ENCODE measurements at regions not wholly inside any gene's neighbourhood (a gene's known extent, or its start where the extent isn't known, plus 50 kb on each side); places are given as distances from the start of the nearest gene placed in this dataset.

DNA sequence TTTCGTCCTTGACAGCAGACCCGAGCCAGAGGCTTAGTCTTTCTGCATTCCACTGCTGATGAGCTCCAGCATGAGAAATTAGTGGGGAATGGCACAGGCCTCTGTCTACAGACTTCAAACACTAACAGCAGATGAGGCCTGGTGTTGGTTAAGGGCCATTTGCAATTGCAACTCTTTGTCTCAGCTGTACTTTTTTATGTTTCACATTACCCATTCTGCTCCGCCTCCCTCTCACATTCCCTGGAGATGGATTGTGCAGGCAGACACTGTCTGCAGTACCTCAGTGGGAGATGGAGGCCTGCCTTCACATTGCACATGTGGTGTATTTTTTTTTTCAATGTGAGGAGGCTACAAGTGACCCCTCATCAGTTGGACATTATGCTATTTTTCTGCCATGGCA, 370.2 kb downstream of the DUSP10 start:
- no peaks in the 10 kb centered on the region for H3K4me1 ChIP-seq (ENCODE audit: control insufficient read depth in 2 of 2, insufficient read depth in 1 of 2, low read depth in 1 of 2, low read length in 2 of 2)
- WGBS, 2 donors (ENCODE audit: extremely low coverage in 2 of 2, insufficient read length in 2 of 2, insufficient replicate concordance in 1 of 2): no CpG with 5 or more reads among the region's 3 CpGs

GRCh38 chr1:221373795-221374194, 368.1 kb downstream of the DUSP10 start:
- Histone ChIP-seq H4K91ac (ENCODE audit: low read depth, low read length, poor library complexity) (no peak overlapping the region), H3K9ac (ENCODE audit: low read depth, low read length, poor library complexity) (no peak overlapping the region), H2AK5ac (ENCODE audit: low read depth, low read length) (no peak overlapping the region), H2BK120ac (ENCODE audit: low read depth, low read length) (no peak overlapping the region), H3K4me2 (ENCODE audit: insufficient read depth, low read length, poor library complexity, severe bottlenecking) (no peak overlapping the region), H3K36me3 (replicated peaks in 1 of 2; ENCODE audit: control insufficient read depth in 2 of 2, insufficient read depth in 2 of 2, low read length in 2 of 2) (no peaks in the 10 kb centered on the region), H2BK15ac (ENCODE audit: low read length) (no peak overlapping the region), H3K18ac (ENCODE audit: low read length) (no peak overlapping the region), H3K14ac (ENCODE audit: low read length) (no peak overlapping the region), H3K79me1 (ENCODE audit: low read depth, low read length) (peaks cover 1% of the 10 kb centered on the region), H3K4ac (ENCODE audit: low read length) (no peak overlapping the region), H2AFZ (ENCODE audit: low read length) (no peak overlapping the region), H3K27ac (replicated peaks; ENCODE audit: low read length) (no peak overlapping the region), H3K23ac (ENCODE audit: low read depth, low read length, poor library complexity) (no peak overlapping the region), H2BK12ac (ENCODE audit: low read length) (no peak overlapping the region), H3K27me3 (ENCODE audit: control insufficient read depth in 3 of 3, insufficient read depth in 3 of 3, low read depth in 1 of 3, low read length in 3 of 3) (no peaks in the 10 kb centered on the region), H2BK5ac (ENCODE audit: low read length) (no peak overlapping the region), H3K9me3 (replicated peaks in 1 of 2; ENCODE audit: control insufficient read depth in 2 of 2, insufficient read depth in 1 of 2, low read depth in 1 of 2, low read length in 2 of 2) (no peaks in the 10 kb centered on the region), H3K4me1 (ENCODE audit: control insufficient read depth in 2 of 2, insufficient read depth in 1 of 2, low read depth in 1 of 2, low read length in 2 of 2) (no peaks in the 10 kb centered on the region), H4K8ac (ENCODE audit: low read depth, low read length) (no peak overlapping the region), H3K4me3 (ENCODE audit: low read length in 2 of 2) (no peak overlapping the region)
- no peak for DNase-seq (ENCODE audit: low spot score)
- no CpG with 5 or more reads among the region's 1 CpG for WGBS, 2 donors (ENCODE audit: extremely low coverage in 2 of 2, insufficient read length in 2 of 2, insufficient replicate concordance in 1 of 2)

More for the DNA sequence above, 370.2 kb downstream of the DUSP10 start:
- peaks cover 1% of the 10 kb centered on the region for H3K79me1 ChIP-seq (ENCODE audit: low read depth, low read length)
- no peak overlapping the region for H2BK15ac ChIP-seq (ENCODE audit: low read length)
- no peak for DNase-seq (ENCODE audit: low spot score)
- H2BK120ac ChIP-seq (ENCODE audit: low read depth, low read length): no peak overlapping the region
- H3K4me3 ChIP-seq (ENCODE audit: low read length in 2 of 2): no peak overlapping the region
- H3K27me3 ChIP-seq (ENCODE audit: control insufficient read depth in 3 of 3, insufficient read depth in 3 of 3, low read depth in 1 of 3, low read length in 3 of 3): no peaks in the 10 kb centered on the region
- no peak overlapping the region for H4K8ac ChIP-seq (ENCODE audit: low read depth, low read length)
- no peaks in the 10 kb centered on the region for H3K36me3 ChIP-seq (replicated peaks in 1 of 2; ENCODE audit: control insufficient read depth in 2 of 2, insufficient read depth in 2 of 2, low read length in 2 of 2)
- no peak overlapping the region for H3K4me2 ChIP-seq (ENCODE audit: insufficient read depth, low read length, poor library complexity, severe bottlenecking)
- H2AK5ac ChIP-seq (ENCODE audit: low read depth, low read length): no peak overlapping the region
- H3K9me3 ChIP-seq (replicated peaks in 1 of 2; ENCODE audit: control insufficient read depth in 2 of 2, insufficient read depth in 1 of 2, low read depth in 1 of 2, low read length in 2 of 2): no peaks in the 10 kb centered on the region
- H2AFZ ChIP-seq (ENCODE audit: low read length): no peak overlapping the region
- no peak overlapping the region for H3K27ac ChIP-seq (replicated peaks; ENCODE audit: low read length)
- no peak overlapping the region for H3K9ac ChIP-seq (ENCODE audit: low read depth, low read length, poor library complexity)
- no peak overlapping the region for H2BK5ac ChIP-seq (ENCODE audit: low read length)
- H3K14ac ChIP-seq (ENCODE audit: low read length): no peak overlapping the region
- H3K18ac ChIP-seq (ENCODE audit: low read length): no peak overlapping the region
- no peak overlapping the region for H4K91ac ChIP-seq (ENCODE audit: low read depth, low read length, poor library complexity)
- H3K4ac ChIP-seq (ENCODE audit: low read length): no peak overlapping the region
- H3K23ac ChIP-seq (ENCODE audit: low read depth, low read length, poor library complexity): no peak overlapping the region
- no peak overlapping the region for H2BK12ac ChIP-seq (ENCODE audit: low read length)

GRCh38 chr1:221376286-221376685, 365.6 kb downstream of the DUSP10 start:
- no peak overlapping the region for H2BK5ac ChIP-seq (ENCODE audit: low read length)
- H2BK120ac ChIP-seq (ENCODE audit: low read depth, low read length): no peak overlapping the region
- no peaks in the 10 kb centered on the region for H3K36me3 ChIP-seq (replicated peaks in 1 of 2; ENCODE audit: control insufficient read depth in 2 of 2, insufficient read depth in 2 of 2, low read length in 2 of 2)
- no peak for DNase-seq (ENCODE audit: low spot score)
- no peak overlapping the region for H4K8ac ChIP-seq (ENCODE audit: low read depth, low read length)
- H4K91ac ChIP-seq (ENCODE audit: low read depth, low read length, poor library complexity): no peak overlapping the region
- no peaks in the 10 kb centered on the region for H3K27me3 ChIP-seq (ENCODE audit: control insufficient read depth in 3 of 3, insufficient read depth in 3 of 3, low read depth in 1 of 3, low read length in 3 of 3)
- H3K23ac ChIP-seq (ENCODE audit: low read depth, low read length, poor library complexity): no peak overlapping the region
- H3K4ac ChIP-seq (ENCODE audit: low read length): no peak overlapping the region
- no peak overlapping the region for H2AK5ac ChIP-seq (ENCODE audit: low read depth, low read length)
- H2BK12ac ChIP-seq (ENCODE audit: low read length): no peak overlapping the region
- no peak overlapping the region for H3K4me2 ChIP-seq (ENCODE audit: insufficient read depth, low read length, poor library complexity, severe bottlenecking)
- H3K79me1 ChIP-seq (ENCODE audit: low read depth, low read length): no peaks in the 10 kb centered on the region
- no peak overlapping the region for H3K18ac ChIP-seq (ENCODE audit: low read length)
- no peak overlapping the region for H2AFZ ChIP-seq (ENCODE audit: low read length)
- H3K14ac ChIP-seq (ENCODE audit: low read length): no peak overlapping the region
- no peaks in the 10 kb centered on the region for H3K4me1 ChIP-seq (ENCODE audit: control insufficient read depth in 2 of 2, insufficient read depth in 1 of 2, low read depth in 1 of 2, low read length in 2 of 2)
- H2BK15ac ChIP-seq (ENCODE audit: low read length): no peak overlapping the region
- no peaks in the 10 kb centered on the region for H3K9me3 ChIP-seq (replicated peaks in 1 of 2; ENCODE audit: control insufficient read depth in 2 of 2, insufficient read depth in 1 of 2, low read depth in 1 of 2, low read length in 2 of 2)
- H3K4me3 ChIP-seq (ENCODE audit: low read length in 2 of 2): no peak overlapping the region
- WGBS, 2 donors (ENCODE audit: extremely low coverage in 2 of 2, insufficient read length in 2 of 2, insufficient replicate concordance in 1 of 2): no CpG with 5 or more reads among the region's 5 CpGs
- no peak overlapping the region for H3K9ac ChIP-seq (ENCODE audit: low read depth, low read length, poor library complexity)
- no peak overlapping the region for H3K27ac ChIP-seq (replicated peaks; ENCODE audit: low read length)

DNA sequence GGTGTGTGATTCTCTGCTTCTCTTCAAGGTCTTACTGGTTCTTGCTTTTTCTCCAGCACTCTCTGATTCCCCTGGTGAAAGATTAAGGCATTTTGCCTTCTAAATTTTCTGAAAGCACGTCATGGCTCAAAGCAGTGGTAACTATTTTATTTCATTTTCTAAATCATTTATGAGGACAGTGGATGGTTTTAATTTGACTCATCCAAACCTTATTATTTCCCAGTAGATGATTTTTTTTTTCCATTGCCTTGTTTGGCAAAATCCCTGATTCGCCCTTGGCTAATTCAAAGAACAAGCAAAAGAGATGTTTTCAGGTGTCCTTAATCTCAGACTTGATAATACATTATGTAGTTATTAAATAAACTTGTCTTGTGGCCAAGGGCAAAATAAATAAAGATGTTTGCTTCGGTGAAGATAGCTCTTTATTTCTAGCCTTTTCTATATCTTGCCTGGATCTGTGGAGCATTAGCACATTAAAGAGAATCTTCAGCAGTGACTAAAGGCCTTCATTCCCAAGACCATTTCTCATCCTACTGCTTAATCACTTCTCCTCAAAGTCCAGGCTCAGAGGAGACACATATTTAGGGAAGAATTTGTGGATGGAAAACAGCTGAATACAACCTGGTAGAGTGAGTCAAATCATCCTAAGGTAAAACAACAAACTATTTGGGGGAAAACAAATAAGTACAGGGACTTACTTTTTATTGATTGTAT, 359.8 kb downstream of the DUSP10 start:
- Histone ChIP-seq H3K27me3 (ENCODE audit: control insufficient read depth in 3 of 3, insufficient read depth in 3 of 3, low read depth in 1 of 3, low read length in 3 of 3) (no peaks in the 10 kb centered on the region), H3K79me1 (ENCODE audit: low read depth, low read length) (no peaks in the 10 kb centered on the region), H2AFZ (ENCODE audit: low read length) (no peak overlapping the region), H4K8ac (ENCODE audit: low read depth, low read length) (no peak overlapping the region), H2BK15ac (ENCODE audit: low read length) (no peak overlapping the region), H3K36me3 (replicated peaks in 1 of 2; ENCODE audit: control insufficient read depth in 2 of 2, insufficient read depth in 2 of 2, low read length in 2 of 2) (no peaks in the 10 kb centered on the region), H3K9ac (ENCODE audit: low read depth, low read length, poor library complexity) (no peak overlapping the region), H2BK120ac (ENCODE audit: low read depth, low read length) (no peak overlapping the region), H3K4me3 (ENCODE audit: low read length in 2 of 2) (no peak overlapping the region), H3K18ac (ENCODE audit: low read length) (no peak overlapping the region), H2BK12ac (ENCODE audit: low read length) (no peak overlapping the region), H3K4me2 (ENCODE audit: insufficient read depth, low read length, poor library complexity, severe bottlenecking) (no peak overlapping the region), H3K4me1 (ENCODE audit: control insufficient read depth in 2 of 2, insufficient read depth in 1 of 2, low read depth in 1 of 2, low read length in 2 of 2) (no peaks in the 10 kb centered on the region), H3K27ac (replicated peaks; ENCODE audit: low read length) (no peak overlapping the region), H3K23ac (ENCODE audit: low read depth, low read length, poor library complexity) (no peak overlapping the region), H2AK5ac (ENCODE audit: low read depth, low read length) (no peak overlapping the region), H4K91ac (ENCODE audit: low read depth, low read length, poor library complexity) (no peak overlapping the region), H2BK5ac (ENCODE audit: low read length) (no peak overlapping the region), H3K9me3 (replicated peaks in 1 of 2; ENCODE audit: control insufficient read depth in 2 of 2, insufficient read depth in 1 of 2, low read depth in 1 of 2, low read length in 2 of 2) (no peaks in the 10 kb centered on the region), H3K14ac (ENCODE audit: low read length) (no peak overlapping the region), H3K4ac (ENCODE audit: low read length) (no peak overlapping the region)
- DNase-seq (ENCODE audit: low spot score): no peak
- no CpG with 5 or more reads among the region's 3 CpGs for WGBS, 2 donors (ENCODE audit: extremely low coverage in 2 of 2, insufficient read length in 2 of 2, insufficient replicate concordance in 1 of 2)

Measured in neuronal stem cell (in vitro differentiated cells).